Activated naive CD4-positive, alpha-beta T cell treated with anti-CD3 and anti-CD28 coated beads, Interleukin-2, amount 50 U/mL, for 24 hours (primary cell): ENCODE measurements at regions not wholly inside any gene's neighbourhood (a gene's known extent, or its start where the extent isn't known, plus 50 kb on each side); places are given as distances from the start of the nearest gene placed in this dataset.

Source experiments
- H3K27ac Mint-ChIP-seq: one replicate; pipeline ENCODE4 v1.8.0; 2021; ENCODE audit warnings: mild to moderate bottlenecking, mixed read lengths
- H3K27me3 Mint-ChIP-seq: one replicate; pipeline ENCODE4 v1.8.0; 2021; ENCODE audit warnings: mixed read lengths
- H3K36me3 Mint-ChIP-seq: one replicate; pipeline ENCODE4 v1.8.0; 2021; ENCODE audit warnings: mixed read lengths
- H3K4me1 Mint-ChIP-seq: one replicate; pipeline ENCODE4 v1.8.0; 2021; ENCODE audit warnings: mixed read lengths
- H3K4me3 Mint-ChIP-seq: one replicate; pipeline ENCODE4 v1.8.0; 2021; ENCODE audit warnings: mild to moderate bottlenecking, mixed read lengths
- H3K9me3 Mint-ChIP-seq: one replicate; pipeline ENCODE4 v1.8.0; 2021; ENCODE audit warnings: mixed read lengths

- Mint-ChIP-seq H3K27ac (no peak overlapping the region), H3K27me3 (no peaks in the 10 kb centered on the region), H3K9me3 (no peaks in the 10 kb centered on the region), H3K4me3 (no peak overlapping the region), H3K4me1 (no peaks in the 10 kb centered on the region), H3K36me3 (peaks cover 1% of the 10 kb centered on the region)
Observed at GRCh38 chr2:42859006-42859552, 66.7 kb upstream of the HAAO start.

GRCh38 chr2:42858140-42859005, 66.0 kb upstream of the HAAO start:
- Mint-ChIP-seq H3K4me1 (no peaks in the 10 kb centered on the region), H3K27me3 (no peaks in the 10 kb centered on the region), H3K9me3 (no peaks in the 10 kb centered on the region), H3K36me3 (peaks cover 1% of the 10 kb centered on the region), H3K27ac (no peak overlapping the region), H3K4me3 (no peak overlapping the region)

DNA sequence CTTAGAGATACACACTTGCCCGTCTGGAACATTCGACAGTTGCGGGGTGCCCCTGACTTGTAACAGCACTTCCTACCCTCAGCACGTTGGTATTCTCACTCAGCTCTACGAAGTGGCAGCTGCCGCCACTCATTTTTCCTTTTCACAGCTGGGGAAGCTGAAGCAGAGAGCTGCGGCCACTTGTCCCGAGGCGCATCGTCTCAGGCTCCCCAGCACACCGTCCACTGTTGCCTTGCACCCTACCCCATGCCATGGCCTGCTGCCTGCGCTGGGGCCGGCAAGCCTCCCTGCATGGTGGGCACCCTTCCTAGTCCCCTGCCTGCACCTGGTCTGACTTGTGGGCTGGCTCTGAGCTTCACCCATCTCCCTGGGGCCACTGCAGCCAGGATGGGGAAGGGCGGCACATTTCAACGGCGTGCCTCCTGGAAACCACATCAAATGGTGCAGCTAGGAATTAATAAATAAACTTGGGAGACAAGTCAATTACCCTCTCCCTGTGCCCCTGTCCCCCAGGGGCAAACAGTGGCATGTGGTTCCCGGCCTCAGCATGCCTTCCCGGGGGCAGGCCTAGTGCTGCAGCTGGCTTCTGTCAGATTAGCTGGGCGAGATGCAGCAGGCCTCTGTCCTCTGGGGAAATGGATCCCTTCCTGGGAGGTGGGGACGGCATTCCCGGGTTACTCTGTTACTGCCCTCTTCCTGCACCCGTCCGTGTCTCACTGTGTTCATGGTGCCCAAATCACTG, 64.7 kb upstream of the HAAO start:
- peaks cover 1% of the 10 kb centered on the region for H3K36me3 Mint-ChIP-seq
- no peak overlapping the region for H3K27ac Mint-ChIP-seq
- no peaks in the 10 kb centered on the region for H3K27me3 Mint-ChIP-seq
- H3K9me3 Mint-ChIP-seq = no peaks in the 10 kb centered on the region
- H3K4me1 Mint-ChIP-seq = no peaks in the 10 kb centered on the region
- H3K4me3 Mint-ChIP-seq = no peak overlapping the region

DNA sequence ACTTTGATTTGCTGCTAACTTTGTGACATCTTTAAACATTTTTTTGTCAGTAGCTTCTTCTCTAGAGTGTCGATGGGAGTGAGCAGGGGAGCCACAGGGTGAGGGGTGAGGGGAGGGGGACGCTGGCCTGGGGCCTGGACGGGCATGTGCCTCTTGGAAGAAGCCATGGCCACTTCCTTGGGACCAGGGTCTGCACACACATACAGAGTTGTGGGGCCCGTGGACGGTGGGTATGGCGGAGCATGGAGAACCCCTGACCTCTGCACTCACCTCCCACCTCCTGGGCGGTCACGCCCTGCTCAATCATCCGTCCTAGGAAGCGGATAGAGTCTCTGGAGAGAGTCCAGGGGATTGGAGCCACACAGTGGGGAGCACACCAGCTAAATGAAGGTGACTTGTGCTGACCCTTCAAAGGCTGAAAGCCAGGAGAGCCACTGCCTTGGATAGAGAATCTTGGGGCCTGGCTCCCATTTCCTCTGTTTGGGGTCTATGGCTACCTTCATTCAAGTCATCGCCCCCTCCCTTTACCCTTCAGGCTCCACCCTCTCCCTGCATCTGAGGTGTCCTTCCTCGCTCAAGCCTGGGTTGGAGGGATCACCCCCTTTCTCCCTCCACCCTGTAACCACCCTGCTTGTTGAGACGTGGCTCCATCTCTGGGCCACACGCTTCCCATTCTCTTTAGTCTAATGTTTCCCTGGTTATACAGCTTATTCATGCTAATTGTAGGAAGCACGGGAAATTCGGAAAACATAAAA, 63.9 kb upstream of the HAAO start:
- Mint-ChIP-seq H3K4me3 (no peak overlapping the region), H3K27ac (no peak overlapping the region), H3K4me1 (no peaks in the 10 kb centered on the region), H3K9me3 (no peaks in the 10 kb centered on the region), H3K36me3 (peaks cover 1% of the 10 kb centered on the region), H3K27me3 (no peaks in the 10 kb centered on the region)

DNA sequence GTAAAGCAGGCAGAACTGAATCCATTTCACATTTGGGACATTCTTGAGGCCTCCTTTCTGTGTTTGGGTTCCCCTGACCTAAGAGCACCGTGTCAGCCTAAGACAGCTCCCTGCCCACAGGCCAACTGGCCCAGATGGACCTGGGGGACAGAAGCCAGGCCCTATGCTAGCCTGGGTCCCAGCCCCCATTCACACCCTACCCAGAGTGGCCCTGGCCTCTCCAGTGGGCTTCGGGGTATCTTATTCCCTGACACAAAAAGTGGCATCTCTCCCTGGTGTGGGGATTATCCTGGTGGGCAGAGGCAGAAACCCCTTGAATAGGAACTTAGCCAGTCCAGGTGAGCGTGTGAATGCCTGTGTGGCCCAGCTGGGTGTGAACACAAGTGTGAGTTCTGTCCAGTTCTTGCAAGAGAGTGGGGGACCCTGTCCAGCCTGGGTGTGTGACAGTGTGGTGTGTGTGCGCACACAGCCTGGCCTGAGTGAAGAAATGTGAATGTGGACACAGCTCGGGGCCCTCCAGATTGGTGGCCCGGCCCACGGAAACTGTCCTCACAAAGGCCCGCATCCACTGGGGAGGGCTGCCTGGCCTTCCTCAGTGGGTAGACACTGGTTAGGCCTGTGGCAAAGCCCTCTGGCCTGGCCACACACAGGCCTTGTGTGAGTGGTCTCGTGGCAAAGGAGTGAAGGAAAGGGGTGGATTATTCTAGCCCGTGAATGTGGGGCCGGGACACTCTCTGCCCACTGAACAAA, 63.0 kb upstream of the HAAO start:
- Mint-ChIP-seq H3K9me3 (no peaks in the 10 kb centered on the region), H3K27ac (no peak overlapping the region), H3K36me3 (peaks cover 1% of the 10 kb centered on the region), H3K4me1 (no peaks in the 10 kb centered on the region), H3K4me3 (no peak overlapping the region), H3K27me3 (no peaks in the 10 kb centered on the region)

DNA sequence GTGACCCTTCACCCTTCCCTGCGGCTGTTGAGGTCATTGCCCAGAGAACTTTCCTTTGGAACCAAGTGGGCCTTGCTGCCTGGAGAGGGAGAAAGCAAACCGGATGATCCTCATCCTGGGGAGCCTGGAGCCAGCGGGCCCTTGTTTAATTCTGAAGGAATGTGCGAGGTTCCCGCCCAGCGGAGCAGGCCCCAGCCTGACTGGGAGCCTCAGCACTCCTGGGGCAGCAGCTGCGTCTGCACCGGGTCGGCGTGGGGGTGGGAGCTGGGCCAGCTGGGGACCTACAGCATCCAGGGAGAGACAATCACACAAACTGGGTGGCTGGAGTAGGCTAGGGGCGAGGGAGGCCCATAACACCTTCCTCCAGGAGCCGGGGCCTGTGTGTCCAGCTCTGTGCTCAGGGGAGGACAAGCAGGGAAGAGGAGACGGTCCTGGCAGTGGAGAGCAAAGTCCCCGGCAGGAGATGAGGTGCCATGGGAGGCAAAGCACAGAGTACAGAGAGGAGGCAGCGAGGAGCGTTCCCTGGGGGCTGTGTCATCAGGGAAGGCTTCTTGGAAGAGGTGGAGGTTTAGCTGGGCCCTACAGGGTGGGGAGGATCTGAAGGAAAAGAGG, 61.9 kb upstream of the HAAO start:
- Mint-ChIP-seq H3K36me3 (peaks cover 1% of the 10 kb centered on the region), H3K4me3 (no peak overlapping the region), H3K27me3 (no peaks in the 10 kb centered on the region), H3K4me1 (no peaks in the 10 kb centered on the region), H3K27ac (no peak overlapping the region), H3K9me3 (no peaks in the 10 kb centered on the region)

DNA sequence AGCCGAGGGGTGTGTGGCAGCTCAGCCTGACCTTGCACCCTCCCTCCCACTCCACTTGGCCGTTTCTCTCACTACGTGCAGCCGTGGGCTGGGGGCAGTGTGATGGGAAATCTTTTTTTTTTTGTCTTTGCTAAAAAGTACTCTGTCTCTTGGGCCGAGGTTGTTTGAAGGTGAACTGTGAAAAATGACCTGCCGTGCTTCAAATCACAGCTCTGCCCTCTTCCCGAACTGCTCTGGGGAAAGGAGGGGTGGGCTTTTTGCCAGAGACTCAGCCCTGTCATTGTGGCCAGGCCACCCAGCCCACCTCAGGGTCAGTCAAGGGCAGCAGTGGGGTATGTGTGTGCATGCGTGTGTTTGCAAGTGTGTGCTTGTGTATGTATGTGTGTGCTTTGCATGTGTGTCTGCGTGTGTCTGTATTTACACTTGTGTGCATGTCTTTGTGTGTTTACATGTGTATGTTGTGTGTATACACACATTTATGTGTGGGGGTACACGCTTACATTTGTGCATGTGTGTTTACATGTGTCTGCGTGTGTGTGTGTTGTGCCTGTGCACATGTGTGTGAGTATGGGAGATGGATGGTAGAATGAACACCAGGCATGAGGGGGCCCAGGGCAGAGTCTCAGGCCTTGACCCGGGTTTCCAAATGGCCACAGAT, 61.3 kb upstream of the HAAO start:
- no peak overlapping the region for H3K4me3 Mint-ChIP-seq
- H3K36me3 Mint-ChIP-seq = peaks cover 1% of the 10 kb centered on the region
- no peaks in the 10 kb centered on the region for H3K9me3 Mint-ChIP-seq
- H3K27ac Mint-ChIP-seq = no peak overlapping the region
- no peaks in the 10 kb centered on the region for H3K4me1 Mint-ChIP-seq
- no peaks in the 10 kb centered on the region for H3K27me3 Mint-ChIP-seq

DNA sequence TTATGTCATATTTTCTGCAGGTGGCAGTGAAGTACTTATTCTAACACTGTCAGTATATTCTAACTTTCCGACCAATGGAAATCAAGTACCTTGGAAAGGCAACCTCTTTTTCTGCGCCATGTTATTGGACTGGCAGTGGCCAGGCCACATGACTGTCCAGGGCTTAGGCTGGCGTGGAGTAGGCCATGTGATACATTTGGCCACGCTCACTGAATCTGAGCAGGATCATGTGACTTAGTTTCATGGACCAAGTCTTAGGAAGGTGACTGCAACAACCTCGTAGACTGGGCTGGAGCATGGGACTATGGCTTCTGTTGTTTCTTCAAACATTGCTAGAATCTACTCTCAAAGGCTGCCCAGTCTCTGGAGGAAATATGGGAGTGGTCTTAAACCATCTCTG, 60.4 kb upstream of the HAAO start:
- Mint-ChIP-seq H3K27ac (no peak overlapping the region), H3K36me3 (no peaks in the 10 kb centered on the region), H3K9me3 (no peaks in the 10 kb centered on the region), H3K4me3 (no peak overlapping the region), H3K4me1 (no peaks in the 10 kb centered on the region), H3K27me3 (no peaks in the 10 kb centered on the region)

DNA sequence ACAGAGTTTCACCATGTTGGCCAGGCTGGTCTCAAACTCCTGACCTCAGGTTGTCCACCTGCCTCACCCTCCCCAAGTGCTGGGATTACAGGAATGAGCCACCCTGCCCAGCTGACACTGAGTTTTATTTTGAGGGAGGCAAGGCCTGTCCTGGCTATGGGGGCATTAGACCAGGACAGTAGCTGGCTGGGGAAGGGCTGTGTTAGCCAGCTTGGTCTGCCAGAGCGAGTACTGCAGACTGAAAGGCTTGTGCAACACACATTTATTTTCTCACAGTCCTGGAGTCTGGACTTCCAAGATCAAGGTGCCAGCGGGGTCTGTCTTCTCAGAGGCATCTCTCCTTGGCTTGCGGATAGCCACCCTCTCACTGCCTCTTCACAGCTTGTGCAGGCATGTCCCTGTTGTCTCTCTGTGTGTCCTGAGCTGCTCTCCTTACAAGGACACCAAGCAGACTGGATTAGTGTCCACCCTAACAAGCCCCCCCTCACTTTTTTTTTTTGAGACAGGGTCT, 59.4 kb upstream of the HAAO start:
- no peak overlapping the region for H3K27ac Mint-ChIP-seq
- no peaks in the 10 kb centered on the region for H3K4me1 Mint-ChIP-seq
- H3K4me3 Mint-ChIP-seq = no peak overlapping the region
- H3K36me3 Mint-ChIP-seq = no peaks in the 10 kb centered on the region
- H3K9me3 Mint-ChIP-seq = no peaks in the 10 kb centered on the region
- no peaks in the 10 kb centered on the region for H3K27me3 Mint-ChIP-seq

GRCh38 chr2:42851186-42851585, 58.8 kb upstream of the HAAO start:
- Mint-ChIP-seq H3K27me3 (no peaks in the 10 kb centered on the region), H3K9me3 (no peaks in the 10 kb centered on the region), H3K4me1 (no peaks in the 10 kb centered on the region), H3K27ac (no peak overlapping the region), H3K4me3 (no peak overlapping the region), H3K36me3 (no peaks in the 10 kb centered on the region)

- H3K36me3 Mint-ChIP-seq = no peaks in the 10 kb centered on the region
- H3K9me3 Mint-ChIP-seq = no peaks in the 10 kb centered on the region
- no peaks in the 10 kb centered on the region for H3K4me1 Mint-ChIP-seq
- H3K4me3 Mint-ChIP-seq = no peak overlapping the region
- H3K27ac Mint-ChIP-seq = no peak overlapping the region
- no peaks in the 10 kb centered on the region for H3K27me3 Mint-ChIP-seq
Observed at GRCh38 chr2:42850016-42850805, 57.8 kb upstream of the HAAO start.

GRCh38 chr2:42849311-42849710, 56.9 kb upstream of the HAAO start:
- H3K27me3 Mint-ChIP-seq = no peaks in the 10 kb centered on the region
- no peaks in the 10 kb centered on the region for H3K9me3 Mint-ChIP-seq
- H3K4me3 Mint-ChIP-seq = no peak overlapping the region
- H3K27ac Mint-ChIP-seq = no peak overlapping the region
- no peaks in the 10 kb centered on the region for H3K36me3 Mint-ChIP-seq
- no peaks in the 10 kb centered on the region for H3K4me1 Mint-ChIP-seq

- no peaks in the 10 kb centered on the region for H3K9me3 Mint-ChIP-seq
- H3K36me3 Mint-ChIP-seq = no peaks in the 10 kb centered on the region
Observed at GRCh38 chr2:42848726-42849290, 56.4 kb upstream of the HAAO start.

More at GRCh38 chr2:42848726-42849290, 56.4 kb upstream of the HAAO start:
- Mint-ChIP-seq H3K27ac (no peak overlapping the region), H3K4me1 (no peaks in the 10 kb centered on the region), H3K27me3 (no peaks in the 10 kb centered on the region), H3K4me3 (no peak overlapping the region)
